Endothelial cell (in vitro differentiated cells): ENCODE measurements at regions not wholly inside any gene's neighbourhood (a gene's known extent, or its start where the extent isn't known, plus 50 kb on each side); places are given as distances from the start of the nearest gene placed in this dataset.

Source experiments
- DNase-seq: peaks from one replicate; pipeline ENCODE4 v3.0.0; 2021; ENCODE audit warnings: low spot score
- H3K27ac Mint-ChIP-seq: one replicate; pipeline ENCODE4 v1.8.0; 2021; ENCODE audit warnings: mixed read lengths, inconsistent platforms; ENCODE audit not compliant: unreplicated experiment
- H3K27me3 Mint-ChIP-seq: one replicate; pipeline ENCODE4 v1.8.0; 2021; ENCODE audit warnings: mild to moderate bottlenecking, moderate library complexity, mixed read lengths, inconsistent platforms; ENCODE audit not compliant: unreplicated experiment
- H3K36me3 Mint-ChIP-seq: one replicate; pipeline ENCODE4 v1.8.0; 2021; ENCODE audit warnings: mild to moderate bottlenecking, low read depth, mixed read lengths, inconsistent platforms; ENCODE audit not compliant: unreplicated experiment
- H3K4me1 Mint-ChIP-seq: one replicate; pipeline ENCODE4 v1.8.0; 2021; ENCODE audit warnings: mild to moderate bottlenecking, mixed read lengths, inconsistent platforms; ENCODE audit not compliant: unreplicated experiment
- H3K4me3 Mint-ChIP-seq: one replicate; pipeline ENCODE4 v1.8.0; 2021; ENCODE audit warnings: mild to moderate bottlenecking, mixed read lengths, inconsistent platforms; ENCODE audit not compliant: unreplicated experiment
- H3K9me3 Mint-ChIP-seq: one replicate; pipeline ENCODE4 v1.8.0; 2021; ENCODE audit warnings: mixed read lengths, inconsistent platforms; ENCODE audit not compliant: unreplicated experiment
- TF ChIP-seq, protein P1 (sequence below): fragments of 200-600 bp; sonication (generic); IDR thresholded peaks from one replicate; pipeline ENCODE4 v1.5.0; 2021; ENCODE audit warnings: antibody characterized with exemption; ENCODE audit not compliant: unreplicated experiment

DNA sequence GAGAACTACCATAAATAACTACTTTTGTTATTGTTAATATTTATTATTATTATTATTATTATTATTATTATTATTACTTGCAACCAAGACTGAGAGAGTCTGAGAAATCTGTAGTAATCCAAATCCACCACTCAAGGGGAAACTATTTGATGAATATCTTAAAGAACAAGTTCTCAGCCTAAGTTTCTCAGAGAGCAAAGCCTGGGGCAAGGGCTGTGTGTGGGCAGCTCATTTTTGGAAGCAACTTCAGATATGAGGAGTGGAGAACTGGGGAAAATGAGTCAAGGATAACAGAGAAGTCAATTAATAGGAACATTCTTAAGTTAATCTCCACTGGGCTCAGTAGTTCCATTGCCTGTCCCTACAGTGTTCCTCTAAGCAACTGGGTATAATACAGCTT is 57.1 kb upstream of the KCNJ16 start:
- no peak overlapping the region for H3K27ac Mint-ChIP-seq
- TF ChIP-seq, protein P1, sequence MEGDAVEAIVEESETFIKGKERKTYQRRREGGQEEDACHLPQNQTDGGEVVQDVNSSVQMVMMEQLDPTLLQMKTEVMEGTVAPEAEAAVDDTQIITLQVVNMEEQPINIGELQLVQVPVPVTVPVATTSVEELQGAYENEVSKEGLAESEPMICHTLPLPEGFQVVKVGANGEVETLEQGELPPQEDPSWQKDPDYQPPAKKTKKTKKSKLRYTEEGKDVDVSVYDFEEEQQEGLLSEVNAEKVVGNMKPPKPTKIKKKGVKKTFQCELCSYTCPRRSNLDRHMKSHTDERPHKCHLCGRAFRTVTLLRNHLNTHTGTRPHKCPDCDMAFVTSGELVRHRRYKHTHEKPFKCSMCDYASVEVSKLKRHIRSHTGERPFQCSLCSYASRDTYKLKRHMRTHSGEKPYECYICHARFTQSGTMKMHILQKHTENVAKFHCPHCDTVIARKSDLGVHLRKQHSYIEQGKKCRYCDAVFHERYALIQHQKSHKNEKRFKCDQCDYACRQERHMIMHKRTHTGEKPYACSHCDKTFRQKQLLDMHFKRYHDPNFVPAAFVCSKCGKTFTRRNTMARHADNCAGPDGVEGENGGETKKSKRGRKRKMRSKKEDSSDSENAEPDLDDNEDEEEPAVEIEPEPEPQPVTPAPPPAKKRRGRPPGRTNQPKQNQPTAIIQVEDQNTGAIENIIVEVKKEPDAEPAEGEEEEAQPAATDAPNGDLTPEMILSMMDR = no peak
- H3K36me3 Mint-ChIP-seq = no peaks in the 10 kb centered on the region
- peaks cover 3% of the 10 kb centered on the region for H3K27me3 Mint-ChIP-seq
- no peak for DNase-seq
- no peaks in the 10 kb centered on the region for H3K9me3 Mint-ChIP-seq
- no peak overlapping the region for H3K4me3 Mint-ChIP-seq
- no peaks in the 10 kb centered on the region for H3K4me1 Mint-ChIP-seq

DNA sequence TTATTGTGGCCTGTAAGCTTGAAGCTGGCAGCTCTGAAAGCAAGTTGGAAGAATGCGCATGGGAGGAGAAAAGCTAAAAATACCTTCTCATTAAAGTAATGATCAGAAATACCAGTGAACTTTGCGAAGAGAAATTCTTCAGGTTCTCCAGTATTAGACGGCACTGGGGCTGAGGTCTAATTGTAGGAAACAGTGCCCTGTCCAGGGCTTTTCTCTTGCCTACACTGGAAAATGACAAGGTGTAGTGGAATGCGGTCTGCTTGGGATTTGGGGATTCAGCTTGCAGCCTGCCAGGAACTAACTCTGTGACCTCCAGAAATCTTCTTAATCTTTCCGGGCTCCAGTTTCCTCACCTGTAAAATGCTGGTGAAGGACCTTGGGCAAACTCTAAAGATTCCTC is 53.3 kb upstream of the KCNJ16 start:
- H3K4me1 Mint-ChIP-seq = no peaks in the 10 kb centered on the region
- TF ChIP-seq, protein P1 = no peak
- no peak overlapping the region for H3K27ac Mint-ChIP-seq
- H3K9me3 Mint-ChIP-seq = no peaks in the 10 kb centered on the region
- no peaks in the 10 kb centered on the region for H3K27me3 Mint-ChIP-seq
- no peak overlapping the region for H3K4me3 Mint-ChIP-seq
- no peaks in the 10 kb centered on the region for H3K36me3 Mint-ChIP-seq
- DNase-seq = no peak

DNA sequence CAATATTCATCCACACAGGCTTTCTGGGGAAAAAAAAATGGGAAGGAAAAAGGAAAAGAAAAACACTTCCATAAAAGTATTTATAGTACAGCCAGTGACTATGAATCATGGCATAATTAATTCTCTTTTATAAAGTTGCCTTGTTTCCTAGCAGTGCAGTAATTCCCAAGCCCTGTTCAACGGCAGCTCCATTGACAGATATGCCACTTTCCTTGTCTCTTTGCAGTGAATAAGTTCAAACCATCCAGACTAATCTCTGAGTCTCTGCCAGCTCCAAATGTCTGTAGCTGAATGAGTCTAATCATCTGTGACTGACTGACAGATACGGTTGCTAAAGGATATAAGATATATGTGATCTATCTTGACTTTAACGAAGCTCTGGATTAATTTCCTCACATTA is 52.9 kb upstream of the KCNJ16 start:
- Mint-ChIP-seq H3K9me3 (no peaks in the 10 kb centered on the region), H3K36me3 (no peaks in the 10 kb centered on the region), H3K27ac (no peak overlapping the region), H3K4me1 (no peaks in the 10 kb centered on the region), H3K4me3 (no peak overlapping the region), H3K27me3 (no peaks in the 10 kb centered on the region)
- no peak for DNase-seq
- TF ChIP-seq, protein P1 = no peak

DNA sequence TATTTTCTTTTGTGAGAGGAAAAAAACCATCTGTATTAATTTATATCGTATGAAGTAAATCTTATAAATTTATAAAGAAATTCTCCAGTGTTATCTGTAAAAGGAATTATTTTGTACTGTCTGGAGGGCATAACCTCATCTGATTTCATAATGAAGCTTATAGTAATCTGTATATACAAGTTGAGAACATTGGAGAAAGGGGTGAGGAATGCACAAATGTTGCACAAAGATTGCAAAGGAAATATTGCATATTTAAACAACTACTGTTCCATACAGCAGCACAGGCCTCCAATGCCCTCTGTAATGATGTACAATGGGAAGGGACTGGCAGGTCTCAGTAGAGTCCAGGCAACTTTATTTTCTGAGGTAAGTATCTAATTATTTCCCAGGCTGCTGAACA is 50.8 kb upstream of the KCNJ16 start:
- H3K36me3 Mint-ChIP-seq = no peaks in the 10 kb centered on the region
- no peaks in the 10 kb centered on the region for H3K9me3 Mint-ChIP-seq
- no peak for DNase-seq
- TF ChIP-seq, protein P1 = no peak
- H3K4me1 Mint-ChIP-seq = no peaks in the 10 kb centered on the region
- no peak overlapping the region for H3K27ac Mint-ChIP-seq
- no peaks in the 10 kb centered on the region for H3K27me3 Mint-ChIP-seq
- H3K4me3 Mint-ChIP-seq = no peak overlapping the region
